NCI-H69 (cell line): ENCODE measurements at regions not wholly inside any gene's neighbourhood (a gene's known extent, or its start where the extent isn't known, plus 50 kb on each side); places are given as distances from the start of the nearest gene placed in this dataset.
A peak's percentile ranks its signal among the peaks of the same experiment; 100 is the strongest.
"Not testable (repeated sequence)": the region's sequence is repeated elsewhere in the genome, so short reads cannot be mapped to it uniquely, and the experiment has no call there.

Experiments
- DNase-seq: peaks from one replicate; lab custom pipeline; 2025; lab: John Stamatoyannopoulos, UW

- DNase-seq, result no peak
Observed at GRCh38 chr17:68700421-68700820, 99.3 kb upstream of the FAM20A start.

GRCh38 chr17:68699936-68700335 is 98.8 kb upstream of the FAM20A start:
- DNase-seq, result no peak

GRCh38 chr17:68698746-68699145 is 97.6 kb upstream of the FAM20A start:
- DNase-seq, result no peak

GRCh38 chr17:68697850-68698361 is 96.7 kb upstream of the FAM20A start:
- DNase-seq, result peak; percentile 20

GRCh38 chr17:68695659-68696058 is 94.5 kb upstream of the FAM20A start:
- no peak for DNase-seq

GRCh38 chr17:68694791-68695485 is 93.8 kb upstream of the FAM20A start:
- no peak for DNase-seq

- no peak for DNase-seq
Observed at GRCh38 chr17:68693896-68694295, 92.7 kb upstream of the FAM20A start.

GRCh38 chr17:68693466-68693865 is 92.3 kb upstream of the FAM20A start:
- DNase-seq, result no peak

- DNase-seq, result no peak
Observed at GRCh38 chr17:68686108-68686988, 85.2 kb upstream of the FAM20A start.

- DNase-seq, result no peak
Observed at GRCh38 chr17:68684949-68685357, 83.8 kb upstream of the FAM20A start.

GRCh38 chr17:68682903-68683302 is 81.7 kb upstream of the FAM20A start:
- DNase-seq, result peak; percentile 87

GRCh38 chr17:68679882-68680281 is 78.7 kb upstream of the FAM20A start:
- DNase-seq, result no peak

- no peak for DNase-seq
Observed at GRCh38 chr17:68676856-68677255, 75.7 kb upstream of the FAM20A start.

- no peak for DNase-seq
Observed at GRCh38 chr17:68675723-68676122, 74.6 kb upstream of the FAM20A start.

- no peak for DNase-seq
Observed at GRCh38 chr17:68674029-68674925, 73.1 kb upstream of the FAM20A start.

GRCh38 chr17:68670967-68671693 is 70.0 kb upstream of the FAM20A start:
- DNase-seq, result peak; percentile 27

GRCh38 chr17:68666438-68666837 is 65.3 kb upstream of the FAM20A start:
- not testable (repeated sequence) for DNase-seq

GRCh38 chr17:68665373-68665772 is 64.2 kb upstream of the FAM20A start:
- DNase-seq, result no peak

- no peak for DNase-seq
Observed at GRCh38 chr17:68662479-68662878, 61.3 kb upstream of the FAM20A start.

GRCh38 chr17:68662037-68662432 is 60.9 kb upstream of the FAM20A start:
- no peak for DNase-seq

- DNase-seq, result no peak
Observed at GRCh38 chr17:68661265-68662036, 60.3 kb upstream of the FAM20A start.
